HG03558 (cell line): ENCODE measurements at regions not wholly inside any gene's neighbourhood (a gene's known extent, or its start where the extent isn't known, plus 50 kb on each side); places are given as distances from the start of the nearest gene placed in this dataset.

Experiments used
- ATAC-seq: cut with Tn5 transposase; IDR thresholded peaks from one replicate; pipeline ENCODE4 v1.9.1; 2021; ENCODE audit warnings: moderate number of reproducible peaks; ENCODE audit not compliant: unreplicated experiment; ENCODE audit errors: extremely low read depth

DNA sequence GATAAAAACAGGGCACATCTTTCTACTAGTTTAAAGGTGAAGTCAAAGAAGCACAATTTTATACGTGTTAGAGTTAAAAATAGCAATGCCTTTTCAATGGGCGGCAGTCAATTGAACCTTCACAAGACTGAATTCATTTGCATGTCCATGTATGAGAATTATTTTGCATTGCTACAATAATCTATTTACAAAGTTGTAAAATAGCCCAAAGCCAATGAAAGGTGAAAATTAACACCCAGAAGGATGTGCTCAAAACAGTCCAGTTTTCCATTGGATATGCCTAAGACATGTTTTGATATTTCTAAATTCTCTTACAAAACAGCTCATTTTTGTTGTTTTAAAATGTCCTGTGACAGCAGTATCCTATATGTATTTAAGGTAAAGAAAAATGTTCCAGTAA is 425.1 kb upstream of the SYT4 start:
- ATAC-seq: no peak

DNA sequence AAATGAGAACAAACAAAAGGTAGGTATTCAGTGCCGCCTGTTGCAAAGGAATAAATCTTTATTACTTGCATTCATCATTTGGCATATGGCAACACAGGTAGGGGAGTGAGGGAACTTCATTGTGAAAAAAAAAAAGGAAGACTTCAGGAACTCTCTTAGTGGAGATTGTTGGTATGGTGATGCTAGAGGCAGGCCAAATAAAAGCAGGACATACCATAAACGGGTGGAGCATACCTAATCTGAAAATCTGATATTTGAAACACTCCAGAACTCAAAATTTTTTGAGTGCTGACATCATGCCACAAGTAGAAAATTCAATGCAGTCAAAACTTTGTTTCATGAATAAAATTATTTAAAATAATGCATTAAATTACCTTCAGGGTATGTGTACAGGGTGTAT is 425.8 kb upstream of the SYT4 start:
- no peak for ATAC-seq

DNA sequence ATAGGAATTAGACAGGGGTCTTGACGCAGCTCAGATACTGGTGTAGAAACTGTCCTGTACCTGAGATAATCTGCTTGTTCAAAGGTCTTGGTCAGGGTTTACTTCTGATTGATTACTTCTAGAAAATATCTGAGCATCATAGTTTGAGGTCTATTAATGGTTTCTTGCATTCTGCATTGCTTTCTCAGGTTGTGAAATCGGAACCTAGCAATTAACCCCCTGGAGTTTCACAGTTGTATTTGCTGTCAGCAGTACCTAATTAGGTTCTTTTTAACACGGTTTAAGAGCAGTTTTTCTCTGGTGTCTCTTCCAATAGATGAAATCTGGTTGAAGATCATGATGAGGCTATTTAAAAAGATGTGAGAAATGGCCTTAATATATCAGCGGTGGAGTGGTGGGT is 428.6 kb upstream of the SYT4 start:
- ATAC-seq: no peak

GRCh38 chr18:43710135-43710534 is 432.8 kb upstream of the SYT4 start:
- ATAC-seq: no peak

- ATAC-seq: no peak
Observed at GRCh38 chr18:43714343-43715010, 437.2 kb upstream of the SYT4 start.

DNA sequence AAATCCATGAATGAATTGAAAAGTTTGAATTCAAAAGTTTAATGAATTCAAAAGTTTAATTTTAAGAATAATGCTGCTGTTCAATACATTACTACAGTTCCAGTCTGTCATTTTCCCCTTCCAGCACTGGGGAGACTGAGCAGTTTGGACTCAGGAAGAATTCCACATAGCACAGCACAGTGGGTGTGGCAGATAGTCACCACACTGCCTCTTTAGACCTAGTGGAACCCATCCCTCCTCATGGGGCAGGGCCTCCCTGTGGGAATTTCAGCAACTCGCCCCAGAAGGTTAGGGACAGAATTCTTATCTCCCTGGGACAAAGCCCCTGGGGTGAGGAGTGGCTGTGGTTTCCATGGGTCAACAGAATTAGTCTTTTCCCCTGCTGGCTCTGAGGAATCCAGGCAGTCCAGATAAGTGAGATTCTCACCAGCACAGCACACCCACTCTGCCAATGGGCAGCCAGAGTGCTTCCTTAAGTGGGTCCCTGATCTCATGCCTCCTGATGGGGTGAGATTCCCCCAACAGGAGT is 442.0 kb upstream of the SYT4 start:
- ATAC-seq: no peak

GRCh38 chr18:43720041-43720440 is 442.8 kb upstream of the SYT4 start:
- no peak for ATAC-seq

DNA sequence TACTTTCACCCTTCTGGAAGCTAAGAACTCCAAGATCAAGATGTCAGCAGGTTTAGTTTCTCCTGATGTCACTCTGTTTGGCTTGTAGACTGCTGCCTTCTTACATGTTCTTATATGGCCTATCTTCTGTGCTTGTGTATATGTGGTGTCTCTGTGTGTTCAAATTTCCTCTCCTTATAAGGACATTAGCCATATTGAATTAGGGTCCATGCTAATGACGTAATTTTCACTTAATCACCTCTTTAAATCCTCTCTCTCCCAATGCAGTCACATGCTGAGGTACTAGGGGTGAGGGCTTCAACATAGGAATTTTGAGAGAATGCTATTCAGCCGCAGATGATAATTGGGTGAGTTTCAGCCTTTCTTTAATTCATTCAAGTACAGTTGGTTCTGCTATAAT is 458.3 kb upstream of the SYT4 start:
- no peak for ATAC-seq

DNA sequence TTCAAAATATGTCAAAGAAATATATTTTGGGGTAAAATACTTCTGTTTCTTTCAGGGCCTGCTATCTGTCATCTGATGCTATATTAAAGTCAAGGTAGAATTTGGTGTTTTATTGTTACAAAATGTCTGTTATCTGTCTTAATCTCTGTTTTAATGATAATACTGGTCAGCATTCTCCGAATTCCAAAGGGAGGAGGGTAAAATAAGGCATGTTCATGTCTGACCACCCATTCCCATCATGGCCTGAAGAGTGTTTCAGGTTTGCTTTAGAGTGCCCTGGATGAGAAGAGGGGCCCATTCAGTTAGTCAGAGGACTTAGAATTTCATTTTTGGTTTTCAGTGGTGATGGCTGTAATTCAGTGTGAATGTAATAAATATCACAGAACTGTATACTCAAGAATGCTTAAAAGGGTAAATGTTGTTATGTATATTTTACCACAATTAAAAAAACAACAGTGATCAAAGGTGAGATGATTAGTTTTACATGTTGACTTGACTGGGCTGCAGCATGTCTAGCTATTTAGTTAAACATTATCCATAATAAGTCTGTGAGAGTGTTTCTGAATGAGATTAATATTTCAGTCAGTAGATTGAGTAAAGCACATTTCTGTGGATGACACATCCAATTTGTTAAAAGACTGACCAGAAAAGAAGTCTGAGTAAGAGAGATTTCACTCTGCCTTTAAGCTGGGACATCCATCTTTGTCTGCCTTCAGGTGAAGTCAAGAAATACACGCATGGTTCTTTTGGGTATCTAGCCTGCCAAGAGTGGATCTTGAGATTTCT is 467.9 kb upstream of the SYT4 start:
- ATAC-seq: no peak

DNA sequence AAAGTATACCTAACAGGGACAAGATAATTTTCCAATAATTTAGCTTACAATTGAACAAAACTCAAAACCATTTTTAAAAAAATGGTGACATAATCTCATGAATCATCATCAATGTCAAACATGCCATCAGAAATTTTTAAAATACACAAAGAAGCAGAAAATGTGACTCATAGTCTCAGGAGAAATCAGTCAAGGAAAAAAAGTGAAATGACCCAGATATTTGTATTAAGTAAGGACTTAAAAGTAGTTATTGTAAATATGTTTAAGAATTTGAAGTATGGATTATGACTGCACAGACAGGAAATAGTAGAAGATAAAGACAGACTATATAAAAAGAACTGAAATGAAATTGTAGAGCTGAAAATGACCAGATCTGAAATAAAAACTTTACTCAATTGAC is 473.9 kb upstream of the SYT4 start:
- ATAC-seq: no peak

DNA sequence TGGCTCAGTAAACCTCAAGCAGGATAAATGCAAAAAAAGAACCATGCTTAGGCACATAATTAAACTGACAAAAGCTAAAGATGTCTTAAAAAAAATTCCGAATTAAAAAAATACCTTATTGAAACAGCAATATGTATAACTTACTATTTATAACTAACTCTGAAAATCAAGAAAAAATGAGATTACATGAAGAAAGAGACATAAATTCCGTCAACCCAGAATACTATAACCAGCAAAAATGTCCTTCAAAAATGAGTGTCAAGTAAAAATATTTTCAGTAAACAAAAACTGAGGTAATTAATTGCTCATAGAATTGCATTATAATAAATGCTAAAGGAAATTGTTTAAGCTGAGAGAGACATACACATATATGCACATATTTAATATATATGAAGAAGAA is 474.5 kb upstream of the SYT4 start:
- no peak for ATAC-seq

DNA sequence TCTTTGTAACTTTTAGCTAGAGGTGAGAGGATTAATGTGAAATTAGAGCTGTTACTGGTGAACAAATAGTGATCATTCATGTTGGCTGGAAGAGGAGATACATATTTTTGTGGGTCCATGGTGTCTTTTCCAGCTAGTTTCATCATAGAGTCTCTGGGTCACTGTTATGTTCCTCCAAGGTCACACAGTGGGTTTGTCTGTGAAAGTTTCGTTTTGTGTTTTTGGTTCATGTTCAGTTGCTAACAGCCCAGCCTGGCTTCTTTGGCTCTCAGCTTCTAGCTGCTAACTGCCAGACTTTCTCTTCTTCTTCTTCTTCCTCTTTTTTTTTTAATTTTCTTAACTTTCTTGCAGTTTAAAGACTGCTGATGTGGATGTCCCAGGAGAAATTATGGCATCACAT is 480.0 kb upstream of the SYT4 start:
- ATAC-seq: no peak

- no peak for ATAC-seq
Observed at GRCh38 chr18:43758734-43759133, 481.4 kb upstream of the SYT4 start.

DNA sequence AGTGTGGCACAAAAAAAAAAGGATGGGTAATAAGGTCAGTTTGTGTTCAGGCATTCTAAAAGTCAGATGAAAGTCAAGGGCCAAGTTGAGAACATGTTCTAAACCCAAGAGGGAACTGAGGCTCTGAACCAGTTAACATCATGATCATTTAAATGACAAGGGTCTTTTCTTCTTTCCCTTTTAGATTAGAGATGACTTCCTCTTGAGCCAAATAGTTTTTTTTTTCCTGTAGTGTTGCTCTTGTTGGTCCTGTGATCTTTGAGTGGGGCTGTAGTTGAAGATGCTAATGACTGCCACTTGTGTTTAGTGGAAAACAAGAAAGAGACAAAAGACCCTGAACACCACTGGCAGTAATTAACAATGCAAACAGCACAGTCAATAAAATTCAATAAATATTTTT is 482.7 kb upstream of the SYT4 start:
- no peak for ATAC-seq

DNA sequence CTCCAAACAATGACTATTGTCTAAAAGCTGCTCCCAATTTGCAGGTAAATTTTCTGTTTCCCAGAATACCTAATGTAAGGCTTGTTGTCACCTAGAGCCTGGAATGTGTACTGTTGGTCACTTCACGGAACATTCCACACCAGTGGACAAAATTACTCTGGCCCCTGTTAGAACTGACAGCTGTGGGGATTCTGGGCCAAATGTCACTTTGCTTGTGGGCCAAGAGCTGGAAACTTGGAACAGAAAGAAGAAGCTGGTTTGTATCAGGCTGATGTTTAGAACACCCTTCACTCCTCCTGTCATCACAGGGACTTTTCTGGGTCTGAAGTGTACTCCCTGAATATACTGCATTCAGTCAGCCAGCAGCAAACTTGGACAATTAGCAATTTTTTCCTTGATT is 495.6 kb upstream of the SYT4 start:
- no peak for ATAC-seq

DNA sequence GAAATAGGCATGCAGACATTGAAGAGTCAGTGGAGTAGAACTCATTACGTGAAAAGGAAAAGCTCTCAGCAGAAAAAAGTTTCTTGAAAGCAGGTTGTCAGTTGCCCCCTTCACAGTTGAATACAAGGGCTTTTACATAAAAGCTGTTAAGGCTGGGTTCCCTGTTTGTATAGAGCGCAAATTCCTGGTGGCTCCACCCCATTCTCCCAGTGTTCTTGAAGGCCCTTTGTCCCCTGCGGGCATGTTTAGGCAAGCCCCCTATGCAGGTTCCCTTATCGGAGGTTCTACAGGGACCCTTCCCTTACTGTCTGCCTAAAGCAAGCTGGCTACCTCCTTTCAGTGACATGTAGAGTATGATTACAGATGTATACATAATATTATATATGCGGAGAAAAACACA is 497.2 kb upstream of the SYT4 start:
- ATAC-seq: no peak

GRCh38 chr18:43775591-43775990 is 498.3 kb upstream of the SYT4 start:
- ATAC-seq: no peak

DNA sequence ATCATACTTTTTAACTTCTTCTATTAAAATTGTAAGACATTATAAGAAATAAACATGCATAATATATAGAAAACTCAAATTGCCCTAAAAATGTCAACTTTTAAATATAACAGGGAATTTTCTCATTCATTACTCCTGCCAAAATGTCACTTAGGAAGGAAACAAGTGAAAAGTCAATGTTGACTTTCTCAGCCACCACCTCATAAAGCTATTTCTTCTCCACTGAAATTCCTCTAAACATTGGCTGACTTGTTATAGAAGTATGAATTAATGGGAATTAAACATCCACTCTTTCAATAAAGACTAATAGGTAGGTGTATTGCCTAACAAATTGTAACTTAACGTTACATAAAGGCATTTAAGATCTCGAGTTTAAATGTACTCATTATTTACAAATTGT is 499.7 kb upstream of the SYT4 start:
- ATAC-seq: no peak

DNA sequence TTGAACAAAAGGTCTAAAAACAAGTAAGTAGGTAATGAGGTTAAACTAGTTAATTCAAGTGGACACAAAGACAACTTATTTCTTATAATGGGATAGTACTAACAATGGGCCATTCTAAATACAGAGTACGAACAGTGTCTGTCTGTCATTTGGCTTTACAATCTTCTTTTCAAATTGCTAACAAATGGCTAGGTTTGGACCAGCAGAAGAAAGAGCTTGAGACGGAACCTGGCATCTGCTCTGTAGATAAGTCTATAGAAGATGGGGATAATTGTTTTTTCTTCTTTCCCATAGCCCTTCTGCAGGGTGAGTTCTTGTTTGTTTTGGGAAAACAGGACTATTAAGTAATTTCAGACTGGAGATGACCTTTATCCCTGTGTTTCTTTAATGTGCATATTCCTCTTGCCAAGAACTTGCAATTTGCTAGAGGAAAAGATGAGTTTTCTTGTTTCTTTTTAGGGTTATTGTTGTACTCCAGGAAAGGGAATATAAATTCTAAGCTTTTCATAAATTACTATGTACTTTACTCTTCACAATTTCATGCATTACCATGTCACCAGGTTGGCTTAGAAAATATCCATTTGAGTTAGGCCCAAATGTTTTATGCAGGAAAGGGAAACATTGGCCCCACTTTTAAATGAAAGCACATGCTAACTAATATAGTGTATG is 500.5 kb upstream of the SYT4 start:
- ATAC-seq: no peak

GRCh38 chr18:43780782-43781340 is 503.6 kb upstream of the SYT4 start:
- no peak for ATAC-seq

DNA sequence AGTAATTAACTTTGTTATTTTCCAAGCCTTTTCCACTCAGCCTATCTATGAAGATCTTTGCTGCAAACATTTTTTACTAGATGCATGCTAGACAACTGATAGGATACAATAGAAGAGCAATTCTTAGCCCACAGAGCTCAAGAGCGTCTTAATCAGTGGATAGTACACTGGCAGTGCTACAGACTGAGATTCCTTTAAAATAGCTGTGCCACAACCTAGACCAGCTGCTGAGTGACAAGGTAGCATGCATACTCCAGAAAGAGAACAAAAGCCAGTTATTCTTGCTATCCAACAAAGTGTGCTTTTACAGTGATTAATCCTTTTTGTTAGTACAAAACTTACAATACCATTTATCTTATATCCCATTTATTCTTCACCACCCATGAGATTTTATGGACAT is 507.9 kb upstream of the SYT4 start:
- no peak for ATAC-seq
